Cerebellar nuclear complex (tissue), 1 donor: ENCODE measurements at regions not wholly inside any gene's neighbourhood (a gene's known extent, or its start where the extent isn't known, plus 50 kb on each side); places are given as distances from the start of the nearest gene placed in this dataset.
"Not testable (repeated sequence)": the region's sequence is repeated elsewhere in the genome, so short reads cannot be mapped to it uniquely, and the experiment has no call there.

Experiments used
- DNase-seq, 2 experiments: peaks; one replicate each; lab custom pipeline; 2025; lab: John Stamatoyannopoulos, UW

DNA sequence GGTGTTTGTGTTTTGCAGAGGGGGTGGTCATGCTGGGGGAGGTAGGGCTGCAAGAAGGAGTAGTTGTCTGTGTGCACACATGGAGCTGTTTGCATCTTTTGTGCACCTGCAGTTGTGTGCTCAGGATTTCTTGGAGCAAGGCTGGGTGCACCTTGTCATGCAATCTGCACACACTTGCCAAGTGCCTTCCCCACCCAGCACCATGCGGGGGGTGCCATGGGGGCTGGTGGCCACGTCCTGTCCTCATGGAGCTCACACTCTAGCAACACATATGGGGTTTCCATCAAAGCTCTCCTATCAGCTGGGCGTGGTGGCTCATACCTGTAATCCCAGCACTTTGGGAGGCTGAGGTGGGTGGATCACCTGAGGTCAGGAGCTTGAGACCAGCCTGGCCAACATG is 111.6 kb downstream of the CRLF3 start:
- DNase-seq = not testable (repeated sequence)

DNA sequence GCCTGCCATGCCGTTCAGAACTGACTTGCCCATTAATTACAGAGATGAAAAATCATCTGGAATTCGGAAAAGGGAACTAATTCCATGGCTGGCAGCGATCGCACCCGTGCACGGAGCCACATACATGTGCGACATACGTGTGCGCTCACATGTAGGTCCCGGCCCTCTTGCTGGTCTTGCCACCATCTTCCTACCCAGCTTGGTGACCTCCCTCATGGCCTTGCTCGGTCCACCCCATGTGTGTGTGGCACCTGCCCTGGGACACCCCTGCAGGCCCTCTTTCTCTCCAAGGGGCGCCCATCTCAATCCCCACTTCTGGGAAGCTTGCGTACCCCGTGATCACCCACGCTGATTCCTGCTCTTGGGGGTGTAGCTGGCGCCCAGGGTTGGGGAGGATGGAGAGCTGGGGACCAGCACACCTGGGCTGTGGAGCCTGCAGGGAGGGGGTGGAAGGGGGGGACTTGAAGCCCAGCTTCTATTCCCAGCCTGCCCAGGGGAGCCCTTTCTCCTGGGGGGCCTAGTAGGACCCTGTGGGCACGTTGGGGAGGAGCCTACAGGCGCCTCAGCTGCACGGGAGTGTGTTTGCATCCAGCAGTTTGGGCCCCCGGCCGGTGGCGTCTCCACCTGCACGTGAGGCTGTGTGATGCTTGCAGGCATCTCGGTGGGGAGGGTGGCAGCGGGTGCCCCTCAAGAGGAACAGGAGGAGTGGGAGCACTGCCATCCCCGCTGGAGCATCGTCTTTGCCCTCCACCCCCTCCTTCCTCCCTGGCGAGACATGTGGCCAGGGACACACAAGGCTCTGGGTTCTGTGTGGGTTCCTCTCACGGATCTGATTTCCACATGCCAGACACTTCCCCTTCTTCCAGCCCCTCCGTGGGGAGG is 112.6 kb downstream of the CRLF3 start:
- DNase-seq = not testable (repeated sequence)

DNA sequence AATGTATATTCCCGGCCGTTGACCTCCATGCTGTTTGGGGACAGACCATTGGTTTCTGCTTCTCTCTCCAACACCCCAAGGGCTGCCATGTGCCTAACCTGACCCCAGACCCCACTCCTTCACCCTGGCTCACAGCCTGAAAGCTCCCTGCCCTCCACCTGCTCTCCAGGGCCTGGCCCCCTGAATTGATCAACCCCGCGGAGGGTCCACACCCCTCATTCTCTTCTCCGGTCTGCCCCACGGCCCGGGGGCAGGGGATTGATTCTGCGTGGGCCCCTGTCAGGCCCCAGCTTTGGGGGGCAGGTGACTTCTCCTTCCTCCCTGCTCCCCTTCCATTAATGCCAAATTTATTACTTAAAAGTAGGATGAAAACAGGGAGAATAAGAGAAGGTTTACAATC is 113.3 kb downstream of the CRLF3 start:
- not testable (repeated sequence) for DNase-seq

DNA sequence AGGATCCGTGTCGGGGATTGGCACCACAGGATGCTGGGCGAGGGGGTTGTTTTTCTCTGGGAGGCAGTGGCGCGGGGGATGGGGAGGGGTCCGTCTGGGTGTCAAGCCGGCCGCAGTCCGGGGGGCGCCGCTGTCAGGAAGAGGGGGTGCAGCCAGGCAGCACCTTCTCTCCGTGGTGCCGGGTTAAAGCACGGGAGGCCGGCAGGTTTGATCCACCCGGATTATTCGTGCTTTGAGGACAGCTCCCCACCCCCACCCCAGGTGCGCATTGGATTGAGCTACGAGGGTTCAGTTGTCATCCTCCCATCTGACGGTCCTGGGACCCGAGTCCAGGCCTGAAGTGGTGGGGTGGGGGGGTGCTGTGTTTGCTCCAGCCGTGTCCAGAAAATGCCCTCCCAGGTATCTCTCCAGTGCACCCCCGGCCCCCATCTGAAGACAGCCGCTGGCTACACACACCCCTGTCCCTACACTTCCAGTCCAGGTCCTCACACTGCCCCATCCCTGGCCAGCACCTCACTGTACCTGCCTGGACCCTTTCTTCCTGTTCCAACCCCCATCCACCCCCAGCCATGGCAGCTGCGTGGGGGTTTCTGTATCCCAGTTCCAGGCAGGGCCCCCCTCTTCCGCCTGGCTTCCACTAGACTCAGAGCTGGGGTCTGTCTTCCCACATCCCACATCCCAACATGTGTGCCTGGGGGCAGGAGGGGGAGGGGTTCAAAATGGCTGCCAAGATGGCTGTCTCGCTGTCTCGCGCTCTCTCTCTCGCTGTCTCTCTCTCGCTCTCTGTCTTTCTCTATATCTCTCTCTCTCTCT is 114.0 kb downstream of the CRLF3 start:
- not testable (repeated sequence) for DNase-seq

DNA sequence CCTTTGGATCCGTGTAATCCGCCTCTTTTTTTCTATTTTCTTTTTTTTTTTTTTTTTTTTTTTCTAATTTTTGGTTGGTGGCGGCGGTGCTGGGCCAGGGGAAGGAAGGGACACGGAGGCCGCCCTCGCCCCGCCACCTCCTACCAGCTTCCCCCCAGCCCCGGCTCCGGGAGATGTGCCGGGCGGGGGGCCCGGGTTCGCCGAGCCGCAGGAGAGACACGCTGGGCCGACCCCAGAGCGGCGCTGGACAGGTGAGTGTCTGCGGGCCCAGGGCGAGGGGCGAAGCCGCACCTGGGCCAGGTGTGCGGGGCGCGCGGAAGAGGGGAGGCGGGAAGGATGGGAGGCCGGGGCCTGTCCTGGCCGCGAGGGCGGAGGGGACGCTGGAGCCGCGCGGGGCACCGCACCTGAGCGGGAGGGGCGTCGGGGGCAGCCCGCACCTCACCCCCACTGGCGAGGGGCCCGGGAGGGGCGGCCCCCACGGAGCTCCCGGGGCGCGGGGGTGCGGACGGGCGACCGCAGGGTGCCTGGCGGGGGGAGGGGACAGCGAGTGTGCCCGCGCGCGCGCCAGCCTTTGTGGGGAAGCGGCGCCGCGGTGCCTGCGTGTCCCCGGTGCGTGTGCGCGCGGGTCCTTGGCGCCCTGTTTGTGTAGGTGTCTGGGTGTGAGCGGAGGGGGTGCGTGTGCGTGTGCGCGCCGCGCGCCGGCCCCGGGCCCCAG is 114.8 kb downstream of the CRLF3 start:
- not testable (repeated sequence) for DNase-seq

DNA sequence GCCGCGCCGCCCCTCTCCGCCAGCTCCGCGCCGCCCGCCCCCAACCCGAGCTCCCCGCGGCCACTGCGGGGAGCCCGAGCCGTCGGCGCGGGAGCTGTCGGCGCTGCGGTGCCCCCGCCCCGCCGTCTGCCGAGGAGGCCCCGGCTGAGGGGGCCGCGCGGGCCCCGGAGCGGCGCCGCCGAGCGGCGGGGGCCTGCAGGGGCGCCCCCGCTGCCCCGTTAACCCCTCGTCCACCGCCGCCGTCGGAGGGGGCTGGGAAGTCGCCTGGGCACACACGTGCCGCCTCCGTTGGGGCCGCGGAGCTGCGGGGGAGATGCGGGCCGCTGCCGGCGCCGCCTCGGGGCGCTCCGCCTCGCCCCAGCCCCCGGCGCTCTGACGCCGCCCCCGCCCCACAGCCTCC is 115.4 kb downstream of the CRLF3 start:
- DNase-seq = not testable (repeated sequence)

DNA sequence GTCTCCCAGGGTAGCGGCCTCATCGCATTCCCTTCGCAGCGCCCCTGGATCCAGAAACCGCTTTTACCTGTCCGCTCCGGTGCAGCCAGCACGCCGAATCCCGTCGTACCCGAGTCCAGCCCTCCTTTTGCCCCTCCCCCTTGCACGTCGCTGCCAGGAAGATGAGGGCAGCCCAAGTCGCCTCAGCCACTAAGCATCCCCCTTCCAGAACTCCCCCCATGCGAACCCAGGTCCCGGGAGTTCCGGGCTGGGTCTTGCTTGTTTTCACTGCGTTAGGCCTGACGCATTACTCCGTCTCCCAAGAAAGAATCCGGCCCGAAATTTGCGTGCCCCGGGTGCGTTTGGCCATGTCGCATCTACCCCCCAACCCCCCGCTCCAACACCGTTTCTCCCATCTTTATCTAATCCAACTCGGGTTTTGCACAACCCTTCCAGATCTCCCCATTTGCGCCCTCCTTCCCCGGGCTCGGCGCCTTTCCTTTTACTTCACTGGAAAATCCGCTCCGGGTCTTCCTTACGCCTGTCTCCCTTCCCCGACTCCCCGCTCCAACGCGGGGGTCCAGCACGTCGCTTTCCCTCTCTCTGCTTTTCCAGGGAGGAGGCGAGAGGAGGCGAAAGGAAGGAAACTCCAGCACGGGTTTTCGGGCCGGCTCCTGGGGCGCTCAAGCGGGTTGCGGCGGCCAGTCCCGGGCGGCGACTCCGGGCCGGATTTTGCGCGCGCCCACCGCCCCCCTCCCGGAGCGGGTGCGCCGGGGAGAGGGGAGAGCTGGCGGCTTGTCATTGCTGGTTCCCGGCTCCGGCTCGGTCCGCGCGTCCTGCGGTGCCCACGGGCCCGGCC is 116.0 kb downstream of the CRLF3 start:
- peak; percentile 45 to 80 for DNase-seq

DNA sequence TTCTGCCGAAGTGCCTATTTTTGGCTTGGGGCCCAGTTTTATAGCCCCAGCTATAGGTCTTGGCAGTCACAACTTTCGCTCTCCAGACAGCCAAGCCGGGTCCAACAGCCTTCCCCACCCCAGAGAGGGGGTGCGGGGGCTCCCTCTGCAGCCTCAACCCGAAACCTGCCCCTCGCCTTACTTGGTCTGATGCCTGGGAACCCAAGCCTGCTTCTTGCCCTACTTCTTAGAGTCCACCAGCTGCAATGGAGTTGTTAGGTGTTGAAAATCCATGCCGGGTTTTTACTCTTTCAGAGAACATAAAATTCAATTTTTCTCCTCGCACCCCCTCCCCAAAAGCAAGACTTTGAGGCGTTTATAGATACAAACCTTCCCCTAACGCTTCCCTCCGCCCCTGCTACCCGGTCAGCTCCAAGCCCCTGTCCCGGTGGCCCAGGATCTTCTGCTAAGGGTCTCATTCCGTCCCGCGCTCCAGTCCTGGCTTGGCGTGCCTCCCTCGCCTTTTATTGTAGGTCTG is 116.7 kb downstream of the CRLF3 start:
- not testable (repeated sequence) for DNase-seq

DNA sequence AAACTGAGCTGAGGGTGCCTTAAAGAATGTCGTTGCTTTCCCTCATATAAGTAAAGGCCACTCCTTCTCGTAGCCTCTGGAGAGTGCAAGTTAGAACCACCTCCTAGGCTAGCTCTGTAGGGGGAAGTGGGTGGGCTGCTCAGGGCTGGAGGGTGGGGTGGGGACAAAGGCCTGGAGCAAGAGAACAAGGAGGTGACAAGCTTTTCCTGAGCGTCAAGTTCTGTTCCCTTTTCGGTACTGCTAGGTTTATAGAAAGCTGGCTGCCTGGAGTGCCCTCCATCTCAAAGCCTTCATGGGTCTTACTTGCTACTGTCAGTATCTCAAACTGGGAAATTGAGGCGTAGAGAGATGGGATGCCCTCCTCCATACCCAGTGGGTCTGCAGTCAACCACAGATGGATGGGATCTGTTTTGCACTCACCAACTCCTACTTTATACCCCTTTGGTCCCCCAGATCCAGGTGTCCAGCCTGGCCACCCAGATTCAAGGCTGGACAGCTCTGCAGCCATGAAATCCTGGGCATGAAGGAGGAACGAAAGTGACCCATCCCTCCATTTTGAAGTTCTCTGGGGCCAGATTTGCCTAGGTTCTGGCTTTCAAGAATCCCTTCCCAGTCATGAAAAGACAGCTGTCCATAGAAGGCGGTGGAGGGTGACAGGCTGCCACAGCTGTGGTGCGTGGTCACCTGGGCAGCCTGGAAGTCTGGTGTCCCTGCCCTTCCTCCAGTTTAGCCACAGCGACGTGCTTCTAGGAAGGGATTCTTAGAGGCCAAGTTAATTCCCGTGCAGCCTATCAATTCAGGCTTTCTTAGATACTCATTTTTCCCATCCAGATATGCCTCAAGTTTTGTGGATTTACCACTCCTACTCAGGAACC is 117.8 kb downstream of the CRLF3 start:
- not testable (repeated sequence) for DNase-seq

DNA sequence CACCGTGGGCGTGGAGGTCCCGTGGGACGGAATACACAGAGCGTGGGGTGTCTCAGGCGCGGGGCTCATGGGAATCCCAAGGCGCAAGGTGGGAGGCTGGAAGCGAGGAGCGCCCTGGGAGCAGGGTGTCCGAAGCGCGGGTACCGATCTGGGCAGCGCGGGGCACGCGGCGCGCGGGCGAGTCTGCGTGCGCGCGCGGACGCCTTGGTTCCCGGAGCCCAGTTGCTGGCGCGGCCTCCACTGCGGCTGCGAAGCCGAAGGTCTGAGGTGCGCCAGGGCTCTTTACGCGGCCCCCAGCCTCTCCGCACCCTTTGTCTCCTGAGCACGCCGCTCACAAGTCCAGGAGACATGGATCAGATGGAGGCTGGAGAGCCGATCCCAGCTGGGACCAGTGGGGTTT is 118.5 kb downstream of the CRLF3 start:
- not testable (repeated sequence) for DNase-seq

DNA sequence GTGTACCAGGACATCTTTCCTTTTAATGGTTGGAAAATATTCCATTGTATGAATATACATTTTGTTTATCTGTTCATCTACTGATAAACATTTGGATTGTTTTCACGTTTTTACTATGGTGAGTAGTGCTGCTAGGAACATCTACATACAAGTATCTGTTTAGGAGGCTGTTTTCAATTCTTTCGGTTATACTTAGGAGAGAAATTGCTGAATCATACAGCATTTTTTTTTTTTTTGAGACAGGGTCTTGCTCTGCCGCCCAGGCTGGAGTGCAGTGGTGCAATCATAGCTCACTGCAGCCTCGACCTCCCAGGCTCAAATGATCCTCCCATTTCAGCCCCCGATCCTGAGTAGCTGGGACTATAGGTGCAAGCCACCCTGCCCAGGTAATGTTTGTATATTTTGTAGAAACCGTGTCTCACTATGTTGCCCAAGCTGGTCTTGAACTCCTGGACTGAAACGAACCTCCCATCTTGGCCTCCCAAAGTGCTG is 122.9 kb downstream of the CRLF3 start:
- DNase-seq = no peak

DNA sequence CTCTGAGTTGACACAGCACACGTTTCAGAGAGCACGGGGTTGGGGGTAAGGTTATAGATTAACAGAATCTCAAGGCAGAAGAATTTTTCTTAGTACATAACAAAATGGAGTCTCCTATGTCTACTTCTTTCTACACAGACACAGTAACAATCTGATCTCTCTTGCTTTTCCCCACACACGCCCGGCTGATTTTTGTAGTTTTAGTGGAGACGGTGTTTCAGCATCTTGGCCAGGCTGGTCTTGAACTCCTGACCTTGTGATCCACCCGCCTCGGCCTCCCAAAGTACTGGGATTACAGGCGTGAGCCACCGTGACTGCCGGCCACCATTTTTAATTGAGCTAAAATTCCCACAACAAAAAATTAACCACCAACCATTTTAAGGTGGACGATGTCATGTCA is 123.7 kb downstream of the CRLF3 start:
- DNase-seq = not testable (repeated sequence)

DNA sequence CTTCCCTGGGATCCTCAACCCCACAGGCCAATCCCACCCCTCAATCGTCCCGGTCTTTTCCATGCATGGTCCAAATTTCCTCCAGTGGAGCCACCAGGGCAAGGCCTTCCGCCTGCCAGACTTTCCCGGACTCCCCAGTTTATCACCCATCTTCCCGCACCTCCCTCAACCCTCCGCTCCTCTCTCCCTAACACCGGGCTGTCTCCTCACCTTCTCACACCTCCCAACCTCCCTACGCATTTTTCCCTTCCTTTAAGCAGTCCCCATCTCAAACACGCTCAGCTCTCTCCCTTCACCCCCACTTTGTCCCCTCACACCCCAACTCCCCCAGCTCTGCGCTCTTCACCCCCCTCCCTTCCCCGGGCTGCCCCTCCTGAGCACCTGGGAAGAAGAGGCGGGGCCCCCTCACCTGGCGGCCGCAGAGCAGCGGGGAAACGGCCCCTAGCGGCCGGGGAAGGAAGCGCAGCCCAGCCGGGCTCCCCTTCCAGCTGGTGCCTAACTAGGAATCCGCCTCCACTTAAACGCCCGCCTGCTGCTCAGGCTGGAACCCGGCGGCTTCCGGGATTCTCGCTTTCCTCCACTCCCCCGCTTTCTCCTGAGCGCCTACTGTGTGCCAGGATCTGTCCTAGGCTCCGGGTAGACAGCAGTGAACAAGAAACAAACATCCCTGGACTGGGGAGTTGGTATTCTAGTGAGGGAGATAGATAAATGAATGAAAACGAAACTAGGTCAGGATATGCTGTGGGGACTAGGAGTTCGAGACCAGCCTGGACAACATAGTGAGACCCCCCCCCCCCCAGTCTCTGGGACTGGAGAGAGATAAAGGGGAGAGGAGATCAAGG is 126.7 kb downstream of the CRLF3 start:
- DNase-seq = not testable (repeated sequence)

DNA sequence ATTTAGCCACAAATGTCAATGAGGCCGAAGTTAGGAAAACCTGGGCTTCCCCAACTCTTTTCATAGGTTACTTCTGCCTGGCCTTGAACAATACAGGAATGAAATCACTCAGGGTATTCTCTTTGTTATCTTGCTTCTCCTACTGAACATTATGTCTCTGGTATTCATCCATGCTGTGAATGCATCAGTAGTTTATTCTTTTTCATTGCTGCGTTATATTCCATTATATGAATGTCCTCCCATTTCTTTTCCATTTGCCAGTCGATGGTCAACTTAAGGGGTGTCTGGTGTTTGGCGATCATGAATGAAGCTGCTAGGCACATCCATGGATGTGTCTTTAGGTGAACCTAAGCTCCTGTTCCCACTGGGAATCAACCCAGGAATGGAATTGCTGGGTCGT is 128.3 kb downstream of the CRLF3 start:
- no peak for DNase-seq

DNA sequence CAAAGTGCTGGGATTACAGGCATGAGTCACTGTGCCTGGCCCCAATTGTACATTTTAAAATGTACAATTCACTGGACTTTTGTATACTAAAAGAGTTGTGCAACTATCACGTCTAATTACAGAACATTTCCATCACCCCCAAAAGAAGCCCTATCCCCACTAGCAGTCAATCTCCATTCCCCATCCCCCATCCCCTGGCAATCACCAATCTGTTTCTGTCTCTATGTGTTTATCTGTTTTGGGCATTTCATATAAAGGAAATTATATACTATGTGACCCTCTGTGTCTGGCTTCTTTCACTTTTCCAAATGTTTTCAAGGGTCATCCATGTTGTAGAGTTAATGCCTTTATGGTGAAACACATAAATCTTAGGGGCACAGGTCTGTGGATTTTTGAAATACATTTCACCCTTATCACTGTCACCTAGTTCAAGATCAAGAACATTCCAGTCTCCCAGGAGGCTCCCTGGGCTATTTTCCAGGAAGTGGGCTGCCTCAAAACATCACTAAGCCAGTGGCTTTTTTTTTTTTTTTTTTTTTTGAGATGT is 129.2 kb downstream of the CRLF3 start:
- DNase-seq = not testable (repeated sequence)

DNA sequence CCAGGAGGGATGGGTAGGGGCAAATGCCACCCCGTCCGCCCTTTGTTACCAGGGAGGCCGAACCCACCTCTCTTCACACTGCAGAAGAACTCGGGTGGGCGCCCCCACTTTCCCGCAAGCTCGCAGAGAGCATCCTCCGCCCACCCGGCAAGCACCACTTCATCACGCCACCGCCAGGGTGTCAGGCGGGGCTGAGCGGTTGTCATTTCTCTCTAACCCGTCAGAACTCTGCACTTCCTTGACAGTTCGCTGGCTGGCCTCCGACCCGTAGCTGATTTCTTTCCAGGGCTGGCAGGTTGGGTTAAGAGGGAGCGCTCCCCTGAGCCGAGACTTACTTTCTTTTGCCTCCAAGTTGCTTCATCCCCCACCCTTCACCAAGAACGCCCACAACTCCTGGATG is 130.7 kb downstream of the CRLF3 start:
- DNase-seq = not testable (repeated sequence)

DNA sequence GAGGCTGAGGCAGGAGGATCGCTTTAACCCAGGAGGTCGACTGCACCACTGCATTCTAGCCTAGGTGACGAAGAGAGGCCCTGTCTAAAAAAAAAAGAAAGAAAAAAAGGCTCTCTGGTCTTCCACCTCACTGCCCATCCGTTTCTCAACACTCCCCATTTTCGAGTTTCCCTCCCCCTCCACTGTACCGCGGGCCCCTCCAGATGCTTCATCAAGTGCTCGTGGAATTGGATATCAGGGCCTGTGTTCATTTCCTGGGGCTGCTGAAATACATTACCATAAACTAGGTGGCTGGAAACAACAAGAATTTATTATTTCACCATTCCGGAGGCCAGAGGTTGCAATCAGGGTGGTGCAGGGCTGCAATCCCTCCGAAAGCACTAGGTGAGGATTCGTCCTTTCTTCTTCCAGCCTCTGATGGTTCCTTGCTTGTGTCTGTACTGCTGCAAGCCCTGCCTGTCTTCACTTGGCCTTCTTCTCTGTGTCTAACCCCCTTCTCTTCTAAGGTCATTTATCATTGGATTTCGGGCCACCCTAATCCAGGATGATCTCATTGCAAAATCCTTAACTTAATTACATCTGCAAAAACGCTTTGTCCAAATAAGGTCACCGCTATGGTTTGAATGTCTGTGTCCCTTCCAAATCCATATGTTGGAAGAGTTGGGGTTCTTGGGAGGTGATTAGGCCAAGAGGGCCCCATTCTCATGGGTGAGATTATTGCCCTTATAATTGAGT is 135.1 kb downstream of the CRLF3 start:
- DNase-seq = not testable (repeated sequence)
